HG03575 (cell line): ENCODE measurements at regions not wholly inside any gene's neighbourhood (a gene's known extent, or its start where the extent isn't known, plus 50 kb on each side); places are given as distances from the start of the nearest gene placed in this dataset.

Experiments used
- ATAC-seq: cut with Tn5 transposase; IDR thresholded peaks from one replicate; pipeline ENCODE4 v1.9.1; 2021; ENCODE audit not compliant: unreplicated experiment, insufficient number of reproducible peaks, low FRiP score; ENCODE audit errors: extremely low read depth

- ATAC-seq = no peak
These were observed 131.8 kb upstream of the PTPN1 start for GRCh38 chr20:50378170-50379000.

GRCh38 chr20:50379049-50379990 lies 130.9 kb upstream of the PTPN1 start:
- ATAC-seq = no peak

- ATAC-seq = no peak
These were observed 130.0 kb upstream of the PTPN1 start for GRCh38 chr20:50379991-50380696.

GRCh38 chr20:50380697-50381040 lies 129.5 kb upstream of the PTPN1 start:
- no peak for ATAC-seq

GRCh38 chr20:50381075-50381732 lies 129.0 kb upstream of the PTPN1 start:
- no peak for ATAC-seq

- no peak for ATAC-seq
These were observed 128.2 kb upstream of the PTPN1 start for GRCh38 chr20:50381771-50382593.

GRCh38 chr20:50385733-50386640 lies 124.2 kb upstream of the PTPN1 start:
- ATAC-seq = no peak

- ATAC-seq = no peak
These were observed 123.6 kb upstream of the PTPN1 start for GRCh38 chr20:50386641-50386960.

- ATAC-seq = no peak
These were observed 122.8 kb upstream of the PTPN1 start for GRCh38 chr20:50387218-50387995.

GRCh38 chr20:50387996-50388332 lies 122.2 kb upstream of the PTPN1 start:
- no peak for ATAC-seq

- no peak for ATAC-seq
These were observed 121.3 kb upstream of the PTPN1 start for GRCh38 chr20:50388733-50389437.

GRCh38 chr20:50389438-50389807 lies 120.8 kb upstream of the PTPN1 start:
- ATAC-seq = no peak

- no peak for ATAC-seq
These were observed 120.1 kb upstream of the PTPN1 start for GRCh38 chr20:50389808-50390684.

GRCh38 chr20:50390685-50391443 lies 119.3 kb upstream of the PTPN1 start:
- ATAC-seq = no peak
